Body of pancreas (tissue), 4 donors: ENCODE measurements at regions not wholly inside any gene's neighbourhood (a gene's known extent, or its start where the extent isn't known, plus 50 kb on each side); places are given as distances from the start of the nearest gene placed in this dataset.

Experiments
- POLR2A ChIP-seq, 3 donors: fragments of 450-650 bp; IDR thresholded peaks; one replicate each; pipeline ENCODE4 v1.6.1; 2016; ENCODE audit warnings: antibody characterized with exemption in 3 of 3, mild to moderate bottlenecking in 2 of 3
- TF ChIP-seq, protein P1 (sequence below), 7 experiments: fragments of 450-650 bp in 4 of 7; fragments of 200-600 bp in 3 of 7; sonication (generic) in 3 of 7; IDR thresholded peaks; one replicate each; pipeline ENCODE4 v1.5.1; 2016 to 2019; ENCODE audit warnings: antibody characterized with exemption in 7 of 7

DNA sequence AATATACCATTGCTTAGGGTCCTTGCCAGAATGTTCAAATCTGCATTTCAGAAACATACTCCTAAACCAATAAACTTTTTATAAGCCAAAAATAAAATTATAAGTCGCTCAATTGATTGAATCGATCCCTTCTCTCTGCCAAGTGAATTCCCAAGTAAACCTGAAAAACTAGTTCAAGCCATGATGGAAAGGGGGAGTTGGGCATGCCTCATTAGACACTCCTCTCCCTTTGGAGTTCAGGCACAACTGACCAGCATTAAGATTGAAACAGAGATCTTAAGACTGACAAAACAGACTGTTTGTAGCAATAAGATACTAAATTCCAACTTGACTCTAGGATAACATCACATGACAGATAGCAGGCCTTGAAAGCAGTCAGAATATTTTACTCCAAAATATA is 113.7 kb upstream of the RASGRP1 start:
- TF ChIP-seq, protein P1, sequence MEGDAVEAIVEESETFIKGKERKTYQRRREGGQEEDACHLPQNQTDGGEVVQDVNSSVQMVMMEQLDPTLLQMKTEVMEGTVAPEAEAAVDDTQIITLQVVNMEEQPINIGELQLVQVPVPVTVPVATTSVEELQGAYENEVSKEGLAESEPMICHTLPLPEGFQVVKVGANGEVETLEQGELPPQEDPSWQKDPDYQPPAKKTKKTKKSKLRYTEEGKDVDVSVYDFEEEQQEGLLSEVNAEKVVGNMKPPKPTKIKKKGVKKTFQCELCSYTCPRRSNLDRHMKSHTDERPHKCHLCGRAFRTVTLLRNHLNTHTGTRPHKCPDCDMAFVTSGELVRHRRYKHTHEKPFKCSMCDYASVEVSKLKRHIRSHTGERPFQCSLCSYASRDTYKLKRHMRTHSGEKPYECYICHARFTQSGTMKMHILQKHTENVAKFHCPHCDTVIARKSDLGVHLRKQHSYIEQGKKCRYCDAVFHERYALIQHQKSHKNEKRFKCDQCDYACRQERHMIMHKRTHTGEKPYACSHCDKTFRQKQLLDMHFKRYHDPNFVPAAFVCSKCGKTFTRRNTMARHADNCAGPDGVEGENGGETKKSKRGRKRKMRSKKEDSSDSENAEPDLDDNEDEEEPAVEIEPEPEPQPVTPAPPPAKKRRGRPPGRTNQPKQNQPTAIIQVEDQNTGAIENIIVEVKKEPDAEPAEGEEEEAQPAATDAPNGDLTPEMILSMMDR (IDR thresholded peaks at IDR 0.05), result no peak
- TF ChIP-seq POLR2A (IDR thresholded peaks at IDR 0.05), result no peak
